ENCODE measurements at regions not wholly inside any gene's neighbourhood (a gene's known extent, or its start where the extent isn't known, plus 50 kb on each side); places are given as distances from the start of the nearest gene placed in this dataset.
"Not testable (repeated sequence)": the region's sequence is repeated elsewhere in the genome, so short reads cannot be mapped to it uniquely, and the experiment has no call there.

DNA sequence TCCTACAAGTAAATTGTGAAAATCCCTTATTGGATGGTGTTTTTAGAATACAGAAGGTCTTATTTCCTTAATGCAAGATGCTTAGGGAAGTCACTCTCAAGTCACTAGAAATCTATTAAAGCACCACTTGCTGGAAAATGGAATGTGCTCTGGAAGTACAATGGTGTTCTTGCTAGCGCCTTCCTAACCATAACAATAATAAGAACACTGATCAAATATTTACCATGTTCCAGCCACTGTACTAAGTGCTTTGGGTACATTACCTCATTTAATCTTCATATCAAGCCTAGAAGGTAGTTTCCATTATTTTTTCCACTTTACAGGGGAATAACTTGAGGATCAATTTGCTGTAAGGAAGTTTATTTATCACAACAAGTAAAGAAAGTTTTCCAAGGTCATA is 75.1 kb downstream of the FAM72B start:
- not testable (repeated sequence) for DNase-seq (ENCODE audit: low read depth in 2 of 2)

DNA sequence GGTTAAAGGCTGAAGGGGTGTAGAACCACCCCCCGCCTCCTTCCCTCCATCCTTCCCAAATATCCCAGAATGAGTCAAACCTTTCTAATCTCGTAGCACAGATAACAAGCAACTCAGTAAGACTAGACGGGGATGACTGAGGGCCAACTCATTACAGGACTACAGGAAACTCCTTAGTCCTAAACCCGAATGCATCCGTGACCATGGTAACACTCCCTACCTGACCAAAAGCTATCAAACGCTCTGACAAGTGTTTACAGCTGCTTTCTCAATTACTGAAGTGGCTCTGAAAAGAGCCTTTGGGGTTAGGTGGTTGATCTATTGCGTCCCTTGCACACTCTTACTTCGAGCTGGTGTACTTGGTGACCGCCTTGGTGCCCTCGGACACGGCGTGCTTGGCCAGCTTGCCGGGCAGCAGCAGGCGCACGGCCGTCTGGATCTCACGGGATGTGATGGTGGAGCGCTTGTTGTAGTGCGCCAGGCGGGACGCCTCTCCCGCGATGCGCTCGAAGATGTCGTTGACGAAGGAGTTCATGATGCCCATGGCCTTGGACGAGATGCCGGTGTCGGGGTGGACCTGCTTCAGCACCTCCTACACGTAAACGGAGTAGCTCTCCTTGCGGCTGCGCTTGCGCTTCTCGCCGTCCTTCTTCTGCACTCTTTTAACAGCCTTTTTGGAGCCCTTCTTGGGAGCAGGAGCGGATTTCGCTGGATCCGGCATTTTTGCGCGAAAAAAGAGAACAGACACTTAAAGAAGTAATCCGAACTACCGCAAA is 67.4 kb downstream of the FAM72B start:
- not testable (repeated sequence) for DNase-seq (ENCODE audit: low read depth in 2 of 2)

DNA sequence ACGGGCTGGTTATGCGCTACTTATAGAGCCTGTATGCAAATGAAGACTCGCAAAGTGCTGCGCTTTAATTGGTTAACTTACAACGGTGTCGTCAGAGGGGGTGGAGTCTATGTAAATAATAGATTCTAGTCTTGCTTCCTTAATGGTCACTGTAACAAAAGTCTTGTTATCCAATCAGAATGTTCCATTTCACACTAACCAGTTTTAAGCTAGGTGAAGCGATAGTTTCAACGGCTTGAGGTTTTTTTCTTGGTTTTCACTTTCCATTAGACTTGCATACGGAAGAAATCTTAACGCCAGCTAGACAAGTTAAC is 66.9 kb downstream of the FAM72B start:
- not testable (repeated sequence) for DNase-seq (ENCODE audit: low read depth in 2 of 2)

DNA sequence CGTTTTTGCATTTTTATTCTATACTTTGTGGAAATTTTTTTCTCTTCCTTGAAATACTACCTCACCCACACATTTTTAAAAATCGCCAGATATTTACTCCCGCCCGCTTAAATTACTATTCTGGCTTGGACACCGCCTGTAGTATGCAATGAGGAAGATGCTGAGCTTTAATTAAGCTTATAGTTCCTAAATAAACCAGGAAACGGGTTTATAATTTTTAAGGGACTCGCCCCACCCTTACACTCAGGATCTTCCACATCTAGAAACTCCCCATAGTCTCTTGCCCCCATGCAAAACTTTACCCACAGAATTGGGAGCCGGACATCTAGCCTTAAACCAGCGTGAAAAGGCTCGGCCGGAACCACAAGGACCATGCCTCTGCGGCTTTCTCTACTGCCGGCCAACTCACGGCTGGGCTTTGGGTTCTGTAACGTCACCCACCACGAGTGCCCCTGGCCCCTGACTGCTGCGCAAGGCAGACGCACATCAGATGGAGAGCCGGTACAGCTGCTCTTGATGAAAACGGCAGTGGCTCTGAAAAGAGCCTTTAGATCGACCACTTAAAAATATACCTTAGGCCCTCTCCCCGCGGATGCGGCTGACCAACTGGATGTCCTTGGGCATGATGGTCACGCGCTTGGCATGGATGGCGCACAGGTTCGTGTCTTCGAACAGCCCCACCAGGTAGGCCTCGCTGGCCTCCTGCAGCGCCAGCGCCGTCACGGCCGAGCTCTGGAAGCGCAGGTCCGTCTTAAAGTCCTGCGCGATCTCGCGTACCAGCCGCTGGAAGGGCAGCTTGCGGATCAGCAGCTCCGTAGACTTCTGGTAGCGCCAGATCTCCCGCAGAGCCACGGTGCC is 66.3 kb downstream of the FAM72B start:
- not testable (repeated sequence) for DNase-seq (ENCODE audit: low read depth in 2 of 2)

All from stimulated activated CD8-positive, alpha-beta memory T cell treated with anti-CD3 and anti-CD28 coated beads, Interleukin-7, amount 100 ng/mL, for 1 hour (primary cell).